ENCODE measurements at regions not wholly inside any gene's neighbourhood (a gene's known extent, or its start where the extent isn't known, plus 50 kb on each side); places are given as distances from the start of the nearest gene placed in this dataset.
A peak's percentile ranks its signal among the peaks of the same experiment; 100 is the strongest.
"Not testable (repeated sequence)": the region's sequence is repeated elsewhere in the genome, so short reads cannot be mapped to it uniquely, and the experiment has no call there.

- no peak for DNase-seq (ENCODE audit: low spot score)
Measured at GRCh38 chr6:71053475-71053874, 96.6 kb upstream of the B3GAT2 start.

- DNase-seq (ENCODE audit: low spot score): no peak
Measured at GRCh38 chr6:71056656-71057055, 99.8 kb upstream of the B3GAT2 start.

- DNase-seq (ENCODE audit: low spot score): no peak
Measured at GRCh38 chr6:71066153-71066552, 109.3 kb upstream of the B3GAT2 start.

- no peak for DNase-seq (ENCODE audit: low spot score)
Measured at GRCh38 chr6:71067816-71068215, 111.0 kb upstream of the B3GAT2 start.

- no peak for DNase-seq (ENCODE audit: low spot score)
Measured at GRCh38 chr6:71072508-71072907, 115.6 kb upstream of the B3GAT2 start.

GRCh38 chr6:71077655-71078054 is 120.8 kb upstream of the B3GAT2 start:
- no peak for DNase-seq (ENCODE audit: low spot score)

- DNase-seq (ENCODE audit: low spot score): no peak
Measured at GRCh38 chr6:71079677-71080076, 122.8 kb upstream of the B3GAT2 start.

GRCh38 chr6:71080133-71080532 is 123.3 kb upstream of the B3GAT2 start:
- no peak for DNase-seq (ENCODE audit: low spot score)

- no peak for DNase-seq (ENCODE audit: low spot score)
Measured at GRCh38 chr6:71080826-71081225, 124.0 kb upstream of the B3GAT2 start.

GRCh38 chr6:71082033-71082650 is 125.3 kb upstream of the B3GAT2 start:
- DNase-seq (ENCODE audit: low spot score): no peak

- no peak for DNase-seq (ENCODE audit: low spot score)
Measured at GRCh38 chr6:71083308-71083820, 126.5 kb upstream of the B3GAT2 start.

- DNase-seq (ENCODE audit: low spot score): no peak
Measured at GRCh38 chr6:71088166-71088565, 131.3 kb upstream of the B3GAT2 start.

- DNase-seq (ENCODE audit: low spot score): no peak
Measured at GRCh38 chr6:71090217-71090616, 133.4 kb upstream of the B3GAT2 start.

- DNase-seq (ENCODE audit: low spot score): no peak
Measured at GRCh38 chr6:71091167-71091566, 134.3 kb upstream of the B3GAT2 start.

- DNase-seq (ENCODE audit: low spot score): no peak
Measured at GRCh38 chr6:71091956-71092355, 135.1 kb upstream of the B3GAT2 start.

GRCh38 chr6:71097264-71097663 is 140.4 kb upstream of the B3GAT2 start:
- DNase-seq (ENCODE audit: low spot score): not testable (repeated sequence)

GRCh38 chr6:71099649-71100048 is 142.8 kb upstream of the B3GAT2 start:
- no peak for DNase-seq (ENCODE audit: low spot score)

- DNase-seq (ENCODE audit: low spot score): no peak
Measured at GRCh38 chr6:71103130-71103529, 146.3 kb upstream of the B3GAT2 start.

GRCh38 chr6:71103641-71104040 is 146.8 kb upstream of the B3GAT2 start:
- no peak for DNase-seq (ENCODE audit: low spot score)

- DNase-seq (ENCODE audit: low spot score): no peak
Measured at GRCh38 chr6:71106276-71106675, 149.4 kb upstream of the B3GAT2 start.

GRCh38 chr6:71107911-71108420 is 151.1 kb upstream of the B3GAT2 start:
- DNase-seq (ENCODE audit: low spot score): peak; percentile 7

GRCh38 chr6:71114544-71114943 is 157.7 kb upstream of the B3GAT2 start:
- DNase-seq (ENCODE audit: low spot score): no peak

GRCh38 chr6:71114986-71115385 is 158.1 kb upstream of the B3GAT2 start:
- DNase-seq (ENCODE audit: low spot score): no peak

- DNase-seq (ENCODE audit: low spot score): no peak
Measured at GRCh38 chr6:71119560-71119959, 162.7 kb upstream of the B3GAT2 start.

Measured in cerebellar cortex (tissue), 1 donor.